IMR-90 (cell line): ENCODE measurements at regions not wholly inside any gene's neighbourhood (a gene's known extent, or its start where the extent isn't known, plus 50 kb on each side); places are given as distances from the start of the nearest gene placed in this dataset.

ENCODE experiments used
- ATAC-seq: fragments of 200-7000 bp; cut with Tn5 transposase; 2 replicates; pipeline ENCODE4 v1.9.1; 2020; ENCODE audit warnings: low read depth, mild to moderate bottlenecking, moderate library complexity
- BruUV-seq: library from RNA; stranded (reverse); fragments of 400-500 nt; replicated peaks from 2 replicates; lab custom pipeline; 2021; lab: Mats Ljungman, UMichigan
- CTCF ChIA-PET: fragments of 300-600 bp; formaldehyde crosslinking; extraction: SDS; loops from one replicate; lab custom pipeline; 2021; ENCODE audit warnings: antibody characterized with exemption; lab: Yijun Ruan, JAX
- POLR2A ChIA-PET: fragments of 300-600 bp; sonication (Branson Sonifier 250); formaldehyde crosslinking; loops from one replicate; lab custom pipeline; 2022; ENCODE audit warnings: antibody characterized with exemption; ENCODE audit not compliant: unreplicated experiment; lab: Charles Lee
- DNase-seq: peaks from one replicate; pipeline ENCODE4 v3.0.0; 2013
- H2AFZ ChIP-seq: replicated peaks from 2 replicates; pipeline ENCODE3; 2013; ENCODE audit warnings: low read length, mild to moderate bottlenecking; ENCODE audit not compliant: poor library complexity
- H2AK5ac ChIP-seq: 2 replicates; pipeline ENCODE4 v1.6.1; 2013; ENCODE audit warnings: low read depth, low read length, inconsistent platforms
- H2AK9ac ChIP-seq: replicated peaks from 2 replicates; pipeline ENCODE3; 2013; ENCODE audit warnings: mild to moderate bottlenecking, low read depth, low read length, moderate library complexity; ENCODE audit not compliant: poor library complexity
- H2BK120ac ChIP-seq: 2 replicates; pipeline ENCODE4 v1.6.1; 2013; ENCODE audit warnings: low read depth, low read length, inconsistent platforms
- H2BK15ac ChIP-seq: 3 replicates; pipeline ENCODE4 v1.6.1; 2013; ENCODE audit warnings: low read depth, low read length, inconsistent platforms
- H2BK20ac ChIP-seq: 2 replicates; pipeline ENCODE4 v1.6.1; 2013; ENCODE audit warnings: low read depth, mild to moderate bottlenecking, inconsistent platforms, low read length, moderate library complexity
- H2BK5ac ChIP-seq: 2 replicates; pipeline ENCODE4 v1.6.1; 2013; ENCODE audit warnings: mild to moderate bottlenecking, low read depth, low read length, inconsistent platforms; ENCODE audit not compliant: poor library complexity, severe bottlenecking
- H3K14ac ChIP-seq: replicated peaks from 2 replicates; pipeline ENCODE4 v1.6.1; 2013; ENCODE audit warnings: low read depth, low read length, inconsistent platforms
- H3K18ac ChIP-seq: 2 replicates; pipeline ENCODE4 v1.6.1; 2013; ENCODE audit warnings: low read depth, low read length, control low read depth
- H3K23ac ChIP-seq: 2 replicates; pipeline ENCODE4 v1.6.1; 2013; ENCODE audit warnings: low read depth, low read length, inconsistent platforms
- H3K27ac ChIP-seq: 2 replicates; pipeline ENCODE4 v1.5.1; 2013; ENCODE audit warnings: mild to moderate bottlenecking, control low read depth, low read length; ENCODE audit not compliant: insufficient read depth
- H3K27me3 ChIP-seq: 2 replicates; pipeline ENCODE4 v1.6.1; 2013; ENCODE audit warnings: low read length; ENCODE audit not compliant: control insufficient read depth, insufficient read depth
- H3K36me3 ChIP-seq: 2 replicates; pipeline ENCODE4 v1.6.1; 2013; ENCODE audit warnings: low read length, mixed read lengths; ENCODE audit not compliant: control insufficient read depth, insufficient read depth
- H3K4ac ChIP-seq: 2 replicates; pipeline ENCODE4 v1.6.1; 2013; ENCODE audit warnings: low read depth, low read length, inconsistent platforms
- H3K4me1 ChIP-seq: 2 replicates; pipeline ENCODE4 v1.6.1; 2013; ENCODE audit warnings: low read length, mixed read lengths; ENCODE audit not compliant: control insufficient read depth, insufficient read depth
- H3K4me2 ChIP-seq: 2 replicates; pipeline ENCODE4 v1.6.1; 2013; ENCODE audit warnings: low read depth, mild to moderate bottlenecking, control low read depth, low read length, moderate library complexity
- H3K4me3 ChIP-seq: 2 replicates; pipeline ENCODE4 v1.5.1; 2013; ENCODE audit warnings: low read depth, mild to moderate bottlenecking, control low read depth, low read length, moderate library complexity; ENCODE audit not compliant: insufficient read depth
- H3K56ac ChIP-seq: 2 replicates; pipeline ENCODE4 v1.6.1; 2013; ENCODE audit warnings: low read length, inconsistent platforms; ENCODE audit not compliant: insufficient read depth; ENCODE audit errors: extremely low read depth
- H3K79me1 ChIP-seq, 2 experiments: 2 replicates each; pipeline ENCODE4 v1.6.1; 2013; ENCODE audit warnings: low read length in 2 of 2, inconsistent platforms in 1 of 2, low read depth in 1 of 2
- H3K9ac ChIP-seq: 2 replicates; pipeline ENCODE4 v1.6.1; 2013; ENCODE audit warnings: low read depth, low read length, control low read depth
- H3K9me1 ChIP-seq: 2 replicates; pipeline ENCODE4 v1.6.1; 2013; ENCODE audit warnings: low read length, inconsistent platforms; ENCODE audit not compliant: insufficient read depth
- H3K9me3 ChIP-seq: 2 replicates; pipeline ENCODE4 v1.6.1; 2013; ENCODE audit warnings: low read length; ENCODE audit not compliant: control insufficient read depth, insufficient read depth
- H4K20me1 ChIP-seq: 2 replicates; pipeline ENCODE4 v1.6.1; 2013; ENCODE audit warnings: low read length, inconsistent platforms; ENCODE audit not compliant: insufficient read depth
- H4K5ac ChIP-seq: 2 replicates; pipeline ENCODE4 v1.6.1; 2013; ENCODE audit warnings: mild to moderate bottlenecking, low read depth, low read length, control low read depth
- H4K8ac ChIP-seq, 2 experiments: 2 replicates each; pipeline ENCODE4 v1.6.1; 2013; ENCODE audit warnings: low read depth in 2 of 2, low read length in 2 of 2, control low read depth in 1 of 2, inconsistent platforms in 1 of 2
- H4K91ac ChIP-seq: 2 replicates; pipeline ENCODE4 v1.6.1; 2013; ENCODE audit warnings: low read depth, low read length, inconsistent platforms; ENCODE audit not compliant: insufficient read depth
- BHLHE40 ChIP-seq: fragments of 150-350 bp; IDR thresholded peaks from 2 replicates; pipeline ENCODE4 v1.6.1; 2016; ENCODE audit warnings: mild to moderate bottlenecking, low read depth, low read length
- CEBPB ChIP-seq: IDR thresholded peaks from 2 replicates; pipeline ENCODE4 v1.6.1; 2012; ENCODE audit warnings: low read depth, low read length, improper control_type of control experiment
- RAD21 ChIP-seq: IDR thresholded peaks from 2 replicates; pipeline ENCODE4 v1.6.1; 2012; ENCODE audit warnings: low read length, improper control_type of control experiment
- RCOR1 ChIP-seq: IDR thresholded peaks from 2 replicates; pipeline ENCODE4 v1.6.1; 2012; ENCODE audit warnings: mild to moderate bottlenecking, low read length, improper control_type of control experiment; ENCODE audit not compliant: insufficient replicate concordance
- SMC3 ChIP-seq: fragments of 150-350 bp; IDR thresholded peaks from 2 replicates; pipeline ENCODE4 v1.6.1; 2016; ENCODE audit warnings: low read depth, mild to moderate bottlenecking, antibody characterized with exemption, low read length, moderate library complexity
- WGBS, 2 experiments: methylation state at CpG; one replicate each; pipeline versions ENCODE4 v1.1.5 to v1.1.7; 2013; ENCODE audit warnings: missing lambda C conversion rate in 2 of 2; ENCODE audit not compliant: insufficient read length in 1 of 2; ENCODE audit errors: extremely low coverage in 2 of 2; 5-methylcytosine and 5-hydroxymethylcytosine counted together
- dilution Hi-C: fragments of 300-500 bp; cut with HindIII; formaldehyde crosslinking; loops from one replicate; pipeline ENCODE4 v1.14.3; 2018; ENCODE audit warnings: low sequenced_read_pairs; ENCODE audit not compliant: unreplicated experiment
- in situ Hi-C: fragments of 300-500 bp; cut with MboI; formaldehyde crosslinking; loops from 3 replicates; pipeline ENCODE4 v1.14.3; 2019; ENCODE audit warnings: low sequenced_read_pairs, inconsistent platforms, mixed read lengths
- intact Hi-C: fragments of 100-400 bp; cut with micrococcal nuclease; formaldehyde crosslinking; loops from 2 replicates; pipeline ENCODE4 v1.10.0; 2022
- TF ChIP-seq, protein P1 (sequence below): conservative IDR thresholded peaks from 2 replicates; pipeline ENCODE4 v1.5.1; 2012; ENCODE audit warnings: mild to moderate bottlenecking, low read depth, low read length, improper control_type of control experiment

DNA sequence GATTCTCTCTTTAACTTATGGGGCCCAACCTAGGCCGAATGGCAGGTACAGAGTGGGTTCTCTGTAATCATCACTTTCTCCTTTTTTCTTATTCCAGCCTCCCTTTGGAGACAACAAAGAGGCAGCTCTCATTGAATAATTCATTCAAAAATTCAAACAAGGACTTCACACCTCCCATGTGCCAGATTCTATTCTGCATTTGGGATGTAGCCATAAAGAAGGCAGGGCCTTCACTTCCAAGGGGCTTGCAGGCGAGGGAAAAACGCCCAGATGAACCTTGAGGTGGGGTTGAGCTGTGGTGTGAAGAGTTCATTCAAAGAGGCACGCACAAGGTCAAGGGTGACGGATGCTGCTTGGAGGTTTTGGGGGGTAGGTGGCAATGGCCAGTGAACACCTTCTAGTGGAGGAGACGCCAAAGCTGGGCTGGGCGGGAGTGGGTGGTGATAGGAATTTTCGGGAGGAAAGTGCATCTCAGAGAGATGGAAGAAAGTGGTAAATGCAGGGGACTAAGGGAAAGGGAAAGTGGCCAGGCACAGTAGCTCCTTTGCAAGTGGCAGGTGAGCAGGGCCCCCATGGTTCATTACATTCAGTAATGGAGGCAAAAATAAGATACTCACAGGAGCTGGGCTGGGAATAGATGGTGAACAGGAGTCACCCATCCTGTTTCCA, 499.6 kb downstream of the MIAT start:
- no peak overlapping the region for H2AK5ac ChIP-seq
- H2AFZ ChIP-seq, result no peak overlapping the region
- H4K91ac ChIP-seq, result no peak overlapping the region
- H3K79me1 ChIP-seq, result no peaks in the 10 kb centered on the region
- H2BK120ac ChIP-seq, result no peak overlapping the region
- H3K4me1 ChIP-seq, result no peaks in the 10 kb centered on the region
- no peaks in the 10 kb centered on the region for H3K9me1 ChIP-seq
- H2AK9ac ChIP-seq, result no peak overlapping the region
- no peak overlapping the region for H3K14ac ChIP-seq
- H3K4me3 ChIP-seq, result no peak overlapping the region
- dilution Hi-C loops, result no loop called here
- H3K23ac ChIP-seq, result no peak overlapping the region
- no peaks in the 10 kb centered on the region for H4K20me1 ChIP-seq
- in situ Hi-C loops, result no loop called here
- no peak overlapping the region for H3K4ac ChIP-seq
- WGBS, 2 experiments, result 80% methylated on average over 4 of the region's 8 CpGs; no CpG with 5 or more reads in 1 of the 2 experiments
- H3K27me3 ChIP-seq, result peaks cover 42% of the 10 kb centered on the region
- no peaks in the 10 kb centered on the region for H3K36me3 ChIP-seq
- no peaks in the 10 kb centered on the region for H3K9me3 ChIP-seq
- ChIA-PET POLR2A (no interaction called here), CTCF (no interaction called here)
- H2BK15ac ChIP-seq, result no peak overlapping the region
- no peak overlapping the region for H3K18ac ChIP-seq
- H4K8ac ChIP-seq, result no peak overlapping the region
- H4K5ac ChIP-seq, result no peak overlapping the region
- no peak overlapping the region for H2BK5ac ChIP-seq
- no peak overlapping the region for H3K27ac ChIP-seq
- no peak overlapping the region for H3K4me2 ChIP-seq
- no peak for ATAC-seq
- no TSS peak for BruUV-seq
- H3K56ac ChIP-seq, result no peak overlapping the region
- no peak overlapping the region for H3K9ac ChIP-seq
- TF ChIP-seq RAD21 (no peak), CEBPB (no peak), BHLHE40 (no peak), RCOR1 (no peak), SMC3 (no peak)
- TF ChIP-seq, protein P1, sequence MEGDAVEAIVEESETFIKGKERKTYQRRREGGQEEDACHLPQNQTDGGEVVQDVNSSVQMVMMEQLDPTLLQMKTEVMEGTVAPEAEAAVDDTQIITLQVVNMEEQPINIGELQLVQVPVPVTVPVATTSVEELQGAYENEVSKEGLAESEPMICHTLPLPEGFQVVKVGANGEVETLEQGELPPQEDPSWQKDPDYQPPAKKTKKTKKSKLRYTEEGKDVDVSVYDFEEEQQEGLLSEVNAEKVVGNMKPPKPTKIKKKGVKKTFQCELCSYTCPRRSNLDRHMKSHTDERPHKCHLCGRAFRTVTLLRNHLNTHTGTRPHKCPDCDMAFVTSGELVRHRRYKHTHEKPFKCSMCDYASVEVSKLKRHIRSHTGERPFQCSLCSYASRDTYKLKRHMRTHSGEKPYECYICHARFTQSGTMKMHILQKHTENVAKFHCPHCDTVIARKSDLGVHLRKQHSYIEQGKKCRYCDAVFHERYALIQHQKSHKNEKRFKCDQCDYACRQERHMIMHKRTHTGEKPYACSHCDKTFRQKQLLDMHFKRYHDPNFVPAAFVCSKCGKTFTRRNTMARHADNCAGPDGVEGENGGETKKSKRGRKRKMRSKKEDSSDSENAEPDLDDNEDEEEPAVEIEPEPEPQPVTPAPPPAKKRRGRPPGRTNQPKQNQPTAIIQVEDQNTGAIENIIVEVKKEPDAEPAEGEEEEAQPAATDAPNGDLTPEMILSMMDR, result no peak
- intact Hi-C loops, result no loop called here
- H2BK20ac ChIP-seq, result no peak overlapping the region
- DNase-seq, result no peak
